ENCODE measurements at regions not wholly inside any gene's neighbourhood (a gene's known extent, or its start where the extent isn't known, plus 50 kb on each side); places are given as distances from the start of the nearest gene placed in this dataset.

DNA sequence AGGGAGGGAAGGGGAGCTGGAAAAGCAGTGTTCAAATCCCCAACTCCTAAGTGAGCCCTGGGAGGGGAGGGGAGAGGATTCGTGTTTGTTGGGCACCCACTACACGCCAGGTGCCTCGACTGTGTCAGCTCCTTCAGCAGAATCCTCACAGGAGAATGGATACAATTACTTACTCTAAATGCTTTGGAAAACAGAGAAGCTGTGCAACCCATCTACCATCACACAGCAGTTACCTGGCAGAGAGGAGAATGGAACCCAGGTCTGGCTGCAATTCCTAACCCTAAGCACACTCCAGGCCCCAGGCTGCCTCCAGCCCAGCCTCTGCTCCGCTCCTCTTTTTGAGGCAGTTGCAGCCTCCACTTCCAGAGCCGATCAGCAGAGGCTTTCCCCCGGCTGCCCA lies 86.4 kb upstream of the PTPN1 start:
- intact Hi-C loops (cut with micrococcal nuclease) = no loop called here
- peaks cover 0 to 6% (median 0%) of the 10 kb centered on the region in 11 donors for H3K9me3 Mint-ChIP-seq
- H3K27me3 ChIP-seq (ENCODE audit: control insufficient read depth in 2 of 2, insufficient read depth in 2 of 2, low read length in 2 of 2) = no peaks in the 10 kb centered on the region
- H3K4me1 ChIP-seq (ENCODE audit: control insufficient read depth in 2 of 2, insufficient read depth in 2 of 2, low read length in 2 of 2) = no peaks in the 10 kb centered on the region
- peaks cover 0 to 20% (median 6%) of the 10 kb centered on the region in 5 donors for H3K27me3 Mint-ChIP-seq
- no peak for DNase-seq
- no peak for ATAC-seq
- H3K27ac Mint-ChIP-seq = no peak overlapping the region
- CTCF ChIA-PET = interaction anchor here (0.6 to 0.9 kb wide), 2 partner anchors 11 to 19 kb away, joined by 3 read pairs; no protein-coding TSS in a partner anchor
- POLR2A ChIA-PET = interaction anchor here (0.5 kb wide), 1 partner anchor 163 kb away, joined by 3 read pairs; no protein-coding TSS in a partner anchor
- no peak overlapping the region for H3K4me3 ChIP-seq (ENCODE audit: low read length)
- no peak overlapping the region for H3K27ac ChIP-seq (ENCODE audit: low read depth, low read length)
- H3K9me3 ChIP-seq (ENCODE audit: control insufficient read depth in 2 of 3, low read length in 3 of 3) = no peaks in the 10 kb centered on the region
- H3K4me3 Mint-ChIP-seq = no peak overlapping the region
- H3K36me3 ChIP-seq (ENCODE audit: control insufficient read depth in 2 of 3, insufficient read depth in 3 of 3, low read length in 3 of 3) = no peaks in the 10 kb centered on the region
- H3K36me3 Mint-ChIP-seq = no peaks in the 10 kb centered on the region
- peaks cover 0 to 8% (median 0%) of the 10 kb centered on the region in 7 donors for H3K4me1 Mint-ChIP-seq

DNA sequence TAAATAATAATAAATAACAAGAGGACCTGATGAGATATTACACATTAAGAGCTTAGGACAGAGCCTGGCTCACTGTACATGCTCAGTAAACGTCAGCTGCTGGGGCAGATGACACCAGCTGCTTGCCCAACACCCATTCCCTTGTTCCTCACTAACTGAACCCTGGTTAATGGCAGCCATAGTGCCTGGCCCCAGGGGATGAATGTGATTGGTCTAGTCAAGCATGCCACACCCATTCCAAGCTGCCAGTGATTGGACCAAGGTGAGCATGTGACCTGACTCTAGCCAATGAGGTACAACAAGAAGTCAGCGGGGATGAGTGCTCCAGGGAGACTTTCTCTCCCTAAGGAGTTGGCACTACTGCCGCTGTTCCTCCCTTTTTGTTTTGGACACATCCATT lies 85.1 kb upstream of the PTPN1 start:
- H3K4me1 Mint-ChIP-seq = peaks cover 0 to 8% (median 0%) of the 10 kb centered on the region in 7 donors
- CTCF ChIA-PET = no interaction called here
- peak; percentile 34 for ATAC-seq

DNA sequence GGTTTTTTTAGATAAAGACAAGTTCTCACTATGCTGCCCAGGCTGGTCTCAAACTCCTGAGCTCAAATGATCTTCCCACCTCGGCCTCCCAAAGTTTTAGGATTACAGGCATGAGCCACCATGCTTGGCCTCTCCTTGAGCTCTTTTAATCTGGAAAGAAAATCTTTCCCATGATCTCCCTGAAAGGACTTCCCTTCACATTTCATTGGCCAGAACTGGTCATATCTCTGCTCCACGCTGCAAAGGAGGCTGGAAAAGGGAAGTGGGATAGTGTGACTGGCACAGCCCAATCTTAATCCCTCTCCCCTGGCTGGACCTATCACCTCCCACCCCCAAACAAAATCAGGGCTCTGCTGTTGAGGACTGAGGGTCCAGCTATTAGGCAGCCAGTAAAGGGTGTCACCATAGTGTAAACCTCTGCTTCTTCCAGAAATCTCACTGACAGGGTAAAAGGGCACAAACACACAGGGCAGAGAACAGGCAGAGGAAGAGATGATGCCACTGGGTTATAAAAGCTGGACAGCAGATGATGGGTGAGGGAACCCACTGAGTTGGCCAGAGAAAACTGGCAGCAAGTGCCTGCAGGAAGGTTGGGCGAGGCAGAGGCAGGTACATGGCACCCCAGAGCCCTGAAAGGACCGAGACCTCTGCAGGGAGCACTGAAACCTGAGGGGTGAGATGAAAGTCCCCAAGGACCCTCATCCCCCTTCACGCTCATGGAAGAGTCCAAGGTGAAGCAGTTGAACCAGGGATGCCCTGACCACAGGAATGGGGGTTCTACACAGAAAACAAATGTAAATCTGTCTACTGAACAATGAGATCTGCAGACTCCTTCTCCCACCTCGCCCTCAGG lies 83.1 kb upstream of the PTPN1 start:
- Histone ChIP-seq H3K27ac (ENCODE audit: low read depth, low read length) (no peak overlapping the region), H3K4me1 (ENCODE audit: control insufficient read depth in 2 of 2, insufficient read depth in 2 of 2, low read length in 2 of 2) (no peaks in the 10 kb centered on the region), H3K4me3 (ENCODE audit: low read length) (no peak overlapping the region), H3K36me3 (ENCODE audit: control insufficient read depth in 2 of 3, insufficient read depth in 3 of 3, low read length in 3 of 3) (no peaks in the 10 kb centered on the region), H3K27me3 (ENCODE audit: control insufficient read depth in 2 of 2, insufficient read depth in 2 of 2, low read length in 2 of 2) (peaks cover 0 to 3% of the 10 kb centered on the region in 2 donors), H3K9me3 (ENCODE audit: control insufficient read depth in 2 of 3, low read length in 3 of 3) (no peaks in the 10 kb centered on the region)
- ATAC-seq (no peak), DNase-seq (no peak)
- peaks cover 0 to 8% (median 0%) of the 10 kb centered on the region in 7 donors for H3K4me1 Mint-ChIP-seq
- peaks cover 0 to 16% (median 5%) of the 10 kb centered on the region in 5 donors for H3K27me3 Mint-ChIP-seq
- no peaks in the 10 kb centered on the region for H3K9me3 Mint-ChIP-seq
- ChIA-PET CTCF (no interaction called here), POLR2A (interaction anchor here (0.8 kb wide), 1 partner anchor 228 kb away, joined by 3 read pairs; no protein-coding TSS in a partner anchor)
- intact Hi-C loops (cut with micrococcal nuclease) = no loop called here
- H3K27ac Mint-ChIP-seq = no peak overlapping the region
- H3K4me3 Mint-ChIP-seq = no peak overlapping the region
- H3K36me3 Mint-ChIP-seq = no peaks in the 10 kb centered on the region

More for the DNA sequence above, 85.1 kb upstream of the PTPN1 start:
- Histone ChIP-seq H3K9me3 (ENCODE audit: control insufficient read depth in 2 of 3, low read length in 3 of 3) (no peaks in the 10 kb centered on the region), H3K27ac (ENCODE audit: low read depth, low read length) (no peak overlapping the region), H3K4me3 (ENCODE audit: low read length) (no peak overlapping the region), H3K27me3 (ENCODE audit: control insufficient read depth in 2 of 2, insufficient read depth in 2 of 2, low read length in 2 of 2) (no peaks in the 10 kb centered on the region), H3K36me3 (ENCODE audit: control insufficient read depth in 2 of 3, insufficient read depth in 3 of 3, low read length in 3 of 3) (no peaks in the 10 kb centered on the region), H3K4me1 (ENCODE audit: control insufficient read depth in 2 of 2, insufficient read depth in 2 of 2, low read length in 2 of 2) (no peaks in the 10 kb centered on the region)
- peaks cover 0 to 5% (median 0%) of the 10 kb centered on the region in 11 donors for H3K9me3 Mint-ChIP-seq
- no peak overlapping the region for H3K4me3 Mint-ChIP-seq
- no peak for DNase-seq
- no peaks in the 10 kb centered on the region for H3K36me3 Mint-ChIP-seq
- POLR2A ChIA-PET = no interaction called here
- no peak overlapping the region for H3K27ac Mint-ChIP-seq
- peaks cover 0 to 16% (median 0%) of the 10 kb centered on the region in 5 donors for H3K27me3 Mint-ChIP-seq
- intact Hi-C loops (cut with micrococcal nuclease) = no loop called here

DNA sequence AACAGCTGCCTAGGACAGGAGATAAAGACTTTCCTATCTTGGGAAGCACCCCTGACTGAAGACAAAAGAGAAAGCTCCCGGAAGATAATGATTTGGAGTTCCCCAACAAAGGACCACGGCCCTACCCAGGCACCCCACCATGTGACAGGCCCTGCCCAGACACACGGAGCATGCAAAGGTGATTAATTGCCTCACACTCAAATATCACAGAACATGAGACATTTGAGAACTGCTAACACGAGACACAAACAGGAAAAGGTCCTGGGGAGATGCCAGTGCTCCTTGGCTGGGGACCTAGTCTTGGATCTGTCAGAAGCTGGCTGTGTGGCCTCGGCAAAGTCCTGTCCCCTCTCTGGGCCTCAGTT lies 82.5 kb upstream of the PTPN1 start:
- H3K27ac Mint-ChIP-seq = no peak overlapping the region
- Histone ChIP-seq H3K27me3 (ENCODE audit: control insufficient read depth in 2 of 2, insufficient read depth in 2 of 2, low read length in 2 of 2) (peaks cover 0 to 3% of the 10 kb centered on the region in 2 donors), H3K4me1 (ENCODE audit: control insufficient read depth in 2 of 2, insufficient read depth in 2 of 2, low read length in 2 of 2) (no peaks in the 10 kb centered on the region), H3K9me3 (ENCODE audit: control insufficient read depth in 2 of 3, low read length in 3 of 3) (no peaks in the 10 kb centered on the region), H3K36me3 (ENCODE audit: control insufficient read depth in 2 of 3, insufficient read depth in 3 of 3, low read length in 3 of 3) (no peaks in the 10 kb centered on the region), H3K27ac (ENCODE audit: low read depth, low read length) (no peak overlapping the region), H3K4me3 (ENCODE audit: low read length) (no peak overlapping the region)
- peaks cover 0 to 19% (median 5%) of the 10 kb centered on the region in 5 donors for H3K27me3 Mint-ChIP-seq
- H3K4me1 Mint-ChIP-seq = peaks cover 0 to 6% (median 0%) of the 10 kb centered on the region in 7 donors
- no peaks in the 10 kb centered on the region for H3K36me3 Mint-ChIP-seq
- ATAC-seq = no peak
- H3K4me3 Mint-ChIP-seq = no peak overlapping the region
- intact Hi-C loops (cut with micrococcal nuclease) = no loop called here
- no peak for DNase-seq
- POLR2A ChIA-PET = no interaction called here
- H3K9me3 Mint-ChIP-seq = no peaks in the 10 kb centered on the region
- CTCF ChIA-PET = no interaction called here

DNA sequence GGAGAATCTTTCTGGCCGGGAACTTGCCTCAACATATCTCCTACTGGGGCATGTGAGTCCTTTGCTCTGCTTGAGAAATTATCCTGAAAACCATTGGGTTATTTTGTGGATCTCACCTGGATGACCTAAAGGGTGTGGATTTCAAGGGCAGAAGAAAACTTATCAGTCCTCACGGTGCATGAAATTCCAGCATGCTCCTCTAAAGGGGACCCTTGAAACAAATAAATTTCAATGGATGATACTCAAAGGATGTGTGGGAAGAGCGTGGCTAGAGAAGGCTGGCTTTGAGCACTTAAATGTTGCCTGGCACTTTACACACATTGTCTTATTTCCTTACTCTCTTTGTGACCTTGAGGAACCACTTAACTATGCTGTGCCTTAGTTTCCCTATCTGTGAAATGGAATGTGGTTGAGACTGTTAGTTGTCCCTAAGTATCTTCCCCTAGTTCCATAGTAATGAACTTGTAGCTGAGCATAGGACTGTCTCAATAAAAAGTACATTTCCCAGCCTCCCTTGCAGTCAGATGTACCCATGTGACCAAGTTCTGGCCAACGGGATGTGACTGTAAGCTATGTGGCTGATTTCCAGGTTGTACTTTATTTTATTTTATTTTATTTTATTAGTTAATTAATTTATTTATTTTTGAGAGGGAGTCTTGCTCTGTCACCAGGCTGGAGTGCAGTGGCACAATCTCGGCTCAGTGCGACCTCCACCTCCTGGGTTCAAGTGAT lies 81.9 kb upstream of the PTPN1 start:
- no peaks in the 10 kb centered on the region for H3K9me3 ChIP-seq (ENCODE audit: control insufficient read depth in 2 of 3, low read length in 3 of 3)
- H3K36me3 ChIP-seq (ENCODE audit: control insufficient read depth in 2 of 3, insufficient read depth in 3 of 3, low read length in 3 of 3) = no peaks in the 10 kb centered on the region
- H3K27ac ChIP-seq (ENCODE audit: low read depth, low read length) = no peak overlapping the region
- H3K27me3 ChIP-seq (ENCODE audit: control insufficient read depth in 2 of 2, insufficient read depth in 2 of 2, low read length in 2 of 2) = peaks cover 0 to 3% of the 10 kb centered on the region in 2 donors
- peak overlapping the region in 1 of 9 donors; percentile 52 for H3K27ac Mint-ChIP-seq
- CTCF ChIA-PET = no interaction called here
- H3K4me1 ChIP-seq (ENCODE audit: control insufficient read depth in 2 of 2, insufficient read depth in 2 of 2, low read length in 2 of 2) = no peaks in the 10 kb centered on the region
- ATAC-seq = no peak
- POLR2A ChIA-PET = no interaction called here
- H3K4me3 ChIP-seq (ENCODE audit: low read length) = no peak overlapping the region
- no peaks in the 10 kb centered on the region for H3K9me3 Mint-ChIP-seq
- no peak for DNase-seq
- no peaks in the 10 kb centered on the region for H3K36me3 Mint-ChIP-seq
- peaks cover 0 to 5% (median 0%) of the 10 kb centered on the region in 7 donors for H3K4me1 Mint-ChIP-seq
- H3K27me3 Mint-ChIP-seq = peaks cover 0 to 19% (median 5%) of the 10 kb centered on the region in 5 donors
- H3K4me3 Mint-ChIP-seq = no peak overlapping the region
- intact Hi-C loops (cut with micrococcal nuclease) = no loop called here

DNA sequence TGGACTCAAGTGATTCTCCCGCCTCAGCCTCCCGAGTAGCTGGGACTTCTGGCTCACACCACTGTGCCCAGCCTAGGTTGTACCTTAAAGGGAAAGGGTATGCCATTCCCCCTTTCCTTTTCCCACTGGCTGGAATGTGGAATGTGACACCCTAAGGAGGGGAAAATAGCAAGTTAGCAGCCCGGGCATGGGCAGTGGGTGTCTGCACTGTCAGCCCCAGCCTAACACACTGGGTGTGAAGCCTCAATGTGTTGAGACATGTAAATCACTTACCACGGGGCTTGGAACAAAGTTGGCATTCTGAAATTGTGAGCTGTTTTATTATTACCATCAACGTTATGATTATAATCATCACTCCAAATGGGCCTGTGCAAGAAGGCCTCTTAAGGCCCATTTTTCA lies 80.8 kb upstream of the PTPN1 start:
- Mint-ChIP-seq H3K9me3 (no peaks in the 10 kb centered on the region), H3K27ac (no peak overlapping the region), H3K36me3 (peaks cover 0 to under 1% (median 0%) of the 10 kb centered on the region in 5 donors), H3K4me3 (no peak overlapping the region), H3K4me1 (peaks cover 0 to 2% (median 0%) of the 10 kb centered on the region in 7 donors), H3K27me3 (peaks cover 0 to 15% (median 5%) of the 10 kb centered on the region in 5 donors)
- intact Hi-C loops (cut with micrococcal nuclease) = no loop called here
- Histone ChIP-seq H3K4me1 (ENCODE audit: control insufficient read depth in 2 of 2, insufficient read depth in 2 of 2, low read length in 2 of 2) (no peaks in the 10 kb centered on the region), H3K36me3 (ENCODE audit: control insufficient read depth in 2 of 3, insufficient read depth in 3 of 3, low read length in 3 of 3) (no peaks in the 10 kb centered on the region), H3K27me3 (ENCODE audit: control insufficient read depth in 2 of 2, insufficient read depth in 2 of 2, low read length in 2 of 2) (peaks cover 0 to 3% of the 10 kb centered on the region in 2 donors), H3K9me3 (ENCODE audit: control insufficient read depth in 2 of 3, low read length in 3 of 3) (no peaks in the 10 kb centered on the region), H3K27ac (ENCODE audit: low read depth, low read length) (no peak overlapping the region), H3K4me3 (ENCODE audit: low read length) (no peak overlapping the region)
- ATAC-seq = no peak
- CTCF ChIA-PET = no interaction called here
- POLR2A ChIA-PET = no interaction called here
- no peak for DNase-seq
